ENCODE measurements at regions not wholly inside any gene's neighbourhood (a gene's known extent, or its start where the extent isn't known, plus 50 kb on each side); places are given as distances from the start of the nearest gene placed in this dataset.
"Not testable (repeated sequence)": the region's sequence is repeated elsewhere in the genome, so short reads cannot be mapped to it uniquely, and the experiment has no call there.

DNA sequence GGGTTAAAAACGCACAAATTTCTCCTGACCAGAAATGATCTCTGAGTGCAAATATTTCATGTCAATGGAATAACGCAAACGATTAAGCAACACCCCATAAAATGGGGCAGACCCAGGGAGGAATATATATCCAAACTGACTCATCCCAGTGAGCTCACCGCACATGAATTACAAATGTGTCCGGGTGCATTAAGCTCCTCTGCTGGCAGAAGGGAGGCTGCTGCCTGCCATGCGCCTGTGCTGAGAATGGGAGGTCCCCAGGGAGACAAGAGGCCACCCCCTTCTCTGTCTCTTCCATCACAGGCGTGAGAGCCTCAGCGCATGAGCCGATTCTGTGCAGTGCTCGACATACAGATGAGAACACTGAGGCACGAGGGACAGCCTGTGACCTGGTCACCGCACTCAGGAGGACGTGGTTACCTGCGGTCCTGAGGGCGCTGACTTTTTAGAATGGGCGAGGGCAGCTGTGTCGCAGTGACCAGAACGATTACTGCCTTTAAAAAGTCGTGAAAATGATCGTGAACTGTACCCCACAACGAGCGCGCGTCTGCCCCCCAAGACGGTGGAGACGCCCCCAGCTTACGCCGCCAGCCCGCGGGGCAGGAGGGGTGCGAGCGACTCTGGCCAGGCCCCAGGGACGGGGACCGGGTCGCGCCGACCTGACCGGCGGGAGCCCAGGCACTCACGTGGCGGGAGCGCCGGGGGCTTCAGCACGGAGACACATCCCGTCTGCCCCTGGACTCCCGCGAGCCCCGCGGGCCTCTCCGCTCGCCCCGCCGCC lies 188.5 kb downstream of the ADRA2C start:
- peak overlapping the region; percentile 54 for H3K4me3 ChIP-seq (ENCODE audit: extremely low read depth, insufficient read depth, low read length, poor library complexity, severe bottlenecking)
- H3K27ac ChIP-seq (ENCODE audit: low read depth, low read length, severe bottlenecking) = peak overlapping the region; percentile 82
- not testable (repeated sequence) for H3K36me3 ChIP-seq (ENCODE audit: control insufficient read depth, insufficient read depth, low read length); H3K9me3 ChIP-seq (ENCODE audit: control insufficient read depth, low read length); H3K4me1 ChIP-seq (ENCODE audit: control insufficient read depth, insufficient read depth, low read length, poor library complexity, severe bottlenecking)
- 1% methylated on average over 27 to 36 of the region's 53 CpGs for WGBS, 2 experiments (ENCODE audit: insufficient coverage in 2 of 2)

DNA sequence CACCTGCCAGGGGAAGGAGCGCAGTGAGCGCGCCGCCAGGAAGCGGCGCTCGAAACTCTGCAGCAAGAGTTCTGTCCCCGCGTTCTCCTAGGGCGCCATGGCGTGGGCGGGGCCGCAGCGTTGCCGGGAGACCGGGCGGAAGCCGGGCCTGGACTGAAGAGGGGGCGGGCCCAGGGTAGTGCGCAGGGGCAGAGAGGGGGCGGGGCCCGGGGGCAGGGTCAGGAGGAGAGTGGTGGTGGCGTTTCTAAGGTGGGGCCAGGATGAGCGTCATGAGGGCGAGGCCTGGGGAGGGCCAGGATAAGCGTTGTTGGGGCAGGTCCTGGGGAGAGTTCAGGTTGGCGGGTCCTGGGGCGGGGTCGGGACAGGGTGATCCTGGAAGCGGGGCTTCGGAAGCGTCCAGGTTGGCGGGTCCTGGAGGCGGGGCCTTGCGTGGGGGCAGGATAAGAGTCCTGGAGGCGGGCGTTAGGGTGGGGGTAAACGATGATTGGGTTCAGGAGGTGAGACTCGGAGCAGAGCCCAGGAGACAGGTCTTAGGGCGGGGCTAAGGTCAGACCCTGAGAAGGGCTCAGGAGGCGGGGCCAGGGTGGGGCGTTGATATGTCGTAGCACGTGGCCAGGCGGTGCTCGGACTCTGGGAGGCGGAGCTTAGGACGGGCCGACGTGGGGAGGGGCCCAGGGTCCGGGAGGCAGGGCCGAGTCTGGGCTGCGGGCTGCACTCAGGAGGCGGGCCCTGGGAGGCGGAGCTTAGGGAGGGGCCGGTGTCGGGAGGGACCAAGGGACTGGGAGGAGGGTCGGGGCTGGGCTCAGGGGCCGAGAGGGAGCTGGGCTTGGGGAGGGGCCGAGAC lies 189.4 kb downstream of the ADRA2C start:
- Histone ChIP-seq H3K4me3 (ENCODE audit: extremely low read depth, insufficient read depth, low read length, poor library complexity, severe bottlenecking) (peak overlapping the region; percentile 54), H3K27ac (ENCODE audit: low read depth, low read length, severe bottlenecking) (peak overlapping the region; percentile 82)
- H3K4me1 ChIP-seq (ENCODE audit: control insufficient read depth, insufficient read depth, low read length, poor library complexity, severe bottlenecking); H3K9me3 ChIP-seq (ENCODE audit: control insufficient read depth, low read length); H3K36me3 ChIP-seq (ENCODE audit: control insufficient read depth, insufficient read depth, low read length): not testable (repeated sequence)
- WGBS, 2 experiments (ENCODE audit: insufficient coverage in 2 of 2) = 0% methylated on average over 24 to 25 of the region's 60 CpGs

DNA sequence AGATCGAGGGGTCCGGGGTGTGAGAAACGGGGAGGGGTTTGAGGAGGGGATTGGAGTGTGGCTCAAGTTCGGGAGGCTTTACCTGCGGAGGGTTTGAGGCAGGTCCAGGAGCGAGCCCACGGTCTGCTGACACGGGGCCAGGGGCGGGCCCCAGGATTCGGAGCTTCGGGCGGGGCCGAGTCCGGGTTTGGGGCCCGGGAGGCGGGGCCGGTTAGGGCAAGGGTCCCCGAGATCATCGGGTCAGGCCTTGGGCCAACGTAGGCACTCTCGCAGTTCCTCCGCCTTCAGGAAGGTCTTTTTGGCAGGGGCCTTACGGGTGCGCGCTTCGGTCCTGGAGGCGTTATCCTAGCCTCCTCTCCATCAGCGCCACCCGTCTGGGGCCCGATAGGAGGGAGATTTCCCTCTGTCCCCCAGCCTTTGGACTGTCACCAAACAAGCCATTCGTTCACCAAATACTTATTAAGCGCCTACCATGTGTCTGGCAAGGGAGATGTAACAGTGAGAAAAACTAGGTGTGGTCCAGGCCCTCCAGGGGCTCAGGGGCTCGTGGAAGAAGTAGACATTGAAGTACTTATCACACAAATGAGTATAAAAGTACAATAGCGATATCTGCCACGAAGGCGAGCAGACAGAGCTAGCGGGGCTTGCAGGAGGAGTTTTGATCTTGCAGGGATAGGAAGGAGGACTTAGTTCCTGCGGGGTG lies 190.1 kb downstream of the ADRA2C start:
- H3K36me3 ChIP-seq (ENCODE audit: control insufficient read depth, insufficient read depth, low read length); H3K4me1 ChIP-seq (ENCODE audit: control insufficient read depth, insufficient read depth, low read length, poor library complexity, severe bottlenecking); H3K9me3 ChIP-seq (ENCODE audit: control insufficient read depth, low read length); H3K27ac ChIP-seq (ENCODE audit: low read depth, low read length, severe bottlenecking): not testable (repeated sequence)
- peak overlapping the region; percentile 36 for H3K4me3 ChIP-seq (ENCODE audit: extremely low read depth, insufficient read depth, low read length, poor library complexity, severe bottlenecking)
- WGBS, 2 experiments (ENCODE audit: insufficient coverage in 2 of 2) = 29 to 33% methylated on average over 10 to 12 of the region's 38 CpGs

DNA sequence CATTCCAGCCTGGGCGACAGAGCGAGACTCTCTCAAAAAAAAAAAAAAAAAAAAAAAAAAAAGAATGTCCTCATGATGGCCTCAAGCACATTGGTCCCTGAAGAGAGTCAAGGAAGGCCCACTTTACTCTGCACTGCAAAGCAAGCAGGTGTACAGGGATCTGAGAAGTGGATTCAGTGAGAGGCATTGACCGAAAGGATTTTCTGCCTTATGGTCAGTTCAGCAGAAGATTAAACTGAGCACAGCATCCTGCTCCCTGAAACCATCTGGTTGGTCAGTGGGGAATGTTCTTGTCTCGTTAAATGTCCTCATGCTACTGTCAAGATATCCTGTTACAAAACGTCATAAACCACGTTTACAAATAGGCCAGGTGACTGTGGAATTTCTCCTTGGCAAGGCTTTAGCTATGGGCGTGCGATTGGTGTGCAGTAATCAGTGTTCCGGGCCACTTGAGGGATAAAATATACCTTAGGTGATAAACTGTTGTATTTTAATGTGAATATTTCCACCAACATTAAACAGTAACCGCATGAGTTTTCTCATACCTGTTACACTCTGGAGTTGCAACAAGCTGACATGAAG lies 195.0 kb downstream of the ADRA2C start:
- H3K9me3 ChIP-seq (ENCODE audit: control insufficient read depth, low read length); H3K4me3 ChIP-seq (ENCODE audit: extremely low read depth, insufficient read depth, low read length, poor library complexity, severe bottlenecking); H3K4me1 ChIP-seq (ENCODE audit: control insufficient read depth, insufficient read depth, low read length, poor library complexity, severe bottlenecking); H3K36me3 ChIP-seq (ENCODE audit: control insufficient read depth, insufficient read depth, low read length); H3K27ac ChIP-seq (ENCODE audit: low read depth, low read length, severe bottlenecking): not testable (repeated sequence)
- 96 to 97% methylated on average over 4 to 5 of the region's 10 CpGs for WGBS, 2 experiments (ENCODE audit: insufficient coverage in 2 of 2)

DNA sequence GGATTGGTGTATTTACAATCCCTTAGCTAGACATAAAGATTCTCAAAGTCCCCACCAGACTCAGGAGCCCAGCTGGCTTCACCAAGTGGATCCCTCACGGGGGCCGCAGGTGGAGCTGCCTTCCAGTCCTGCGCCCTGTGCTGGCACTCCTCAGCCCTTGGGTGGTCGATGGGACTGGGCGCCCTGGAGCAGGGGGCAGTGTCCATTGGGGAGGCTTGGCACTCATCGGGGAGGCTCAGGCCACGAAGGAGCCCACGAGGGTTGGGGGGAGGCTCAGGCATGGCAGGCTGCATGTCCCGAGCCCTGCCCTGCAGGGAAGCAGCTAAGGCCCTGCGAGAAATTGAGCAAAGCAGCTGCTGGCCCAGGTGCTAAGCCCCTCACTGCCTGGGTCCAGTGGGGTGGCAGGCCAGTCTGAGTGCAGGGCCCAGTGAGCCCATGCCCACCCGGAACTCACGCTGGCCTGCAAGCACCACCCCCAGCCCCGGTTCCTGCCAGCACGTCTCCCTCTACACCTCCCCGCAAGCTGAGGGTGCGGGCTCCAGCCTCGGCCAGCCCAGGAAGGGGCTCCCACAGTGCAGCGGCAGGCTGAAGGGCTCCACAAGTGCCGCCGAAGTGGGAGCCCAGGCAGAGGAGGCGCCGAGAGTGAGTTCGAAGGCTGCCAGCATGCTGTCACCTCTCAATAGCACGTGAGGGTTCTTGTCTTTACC lies 198.5 kb downstream of the ADRA2C start:
- 91 to 95% methylated on average over 20 to 21 of the region's 24 CpGs for WGBS, 2 experiments (ENCODE audit: insufficient coverage in 2 of 2)

DNA sequence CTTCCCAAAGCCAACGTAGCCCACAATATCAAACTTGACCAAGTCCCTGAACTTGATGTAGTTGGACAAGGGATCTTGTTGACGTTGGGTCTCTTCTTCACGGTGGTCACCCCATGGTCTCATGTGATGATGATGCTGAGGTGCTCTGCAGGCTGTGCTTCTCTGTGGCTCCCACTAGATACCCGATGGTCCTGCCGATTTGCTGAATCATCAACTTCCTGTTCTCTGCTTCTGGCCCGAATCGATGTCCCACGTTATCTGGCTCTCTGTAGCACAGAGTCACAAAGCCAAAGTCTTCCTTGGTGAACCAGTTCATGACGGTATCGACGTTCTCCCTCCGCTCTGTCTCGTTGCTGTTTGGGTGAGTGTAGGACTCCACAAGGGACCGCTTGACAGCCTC lies 201.0 kb downstream of the ADRA2C start:
- not testable (repeated sequence) for H3K9me3 ChIP-seq (ENCODE audit: control insufficient read depth, low read length); H3K4me1 ChIP-seq (ENCODE audit: control insufficient read depth, insufficient read depth, low read length, poor library complexity, severe bottlenecking); H3K36me3 ChIP-seq (ENCODE audit: control insufficient read depth, insufficient read depth, low read length); H3K27ac ChIP-seq (ENCODE audit: low read depth, low read length, severe bottlenecking); H3K4me3 ChIP-seq (ENCODE audit: extremely low read depth, insufficient read depth, low read length, poor library complexity, severe bottlenecking)
- WGBS, 2 experiments (ENCODE audit: insufficient coverage in 2 of 2) = 93 to 97% methylated on average over 3 to 5 of the region's 14 CpGs

More for the DNA sequence above, 198.5 kb downstream of the ADRA2C start:
- not testable (repeated sequence) for H3K4me1 ChIP-seq (ENCODE audit: control insufficient read depth, insufficient read depth, low read length, poor library complexity, severe bottlenecking); H3K4me3 ChIP-seq (ENCODE audit: extremely low read depth, insufficient read depth, low read length, poor library complexity, severe bottlenecking); H3K27ac ChIP-seq (ENCODE audit: low read depth, low read length, severe bottlenecking); H3K9me3 ChIP-seq (ENCODE audit: control insufficient read depth, low read length); H3K36me3 ChIP-seq (ENCODE audit: control insufficient read depth, insufficient read depth, low read length)

DNA sequence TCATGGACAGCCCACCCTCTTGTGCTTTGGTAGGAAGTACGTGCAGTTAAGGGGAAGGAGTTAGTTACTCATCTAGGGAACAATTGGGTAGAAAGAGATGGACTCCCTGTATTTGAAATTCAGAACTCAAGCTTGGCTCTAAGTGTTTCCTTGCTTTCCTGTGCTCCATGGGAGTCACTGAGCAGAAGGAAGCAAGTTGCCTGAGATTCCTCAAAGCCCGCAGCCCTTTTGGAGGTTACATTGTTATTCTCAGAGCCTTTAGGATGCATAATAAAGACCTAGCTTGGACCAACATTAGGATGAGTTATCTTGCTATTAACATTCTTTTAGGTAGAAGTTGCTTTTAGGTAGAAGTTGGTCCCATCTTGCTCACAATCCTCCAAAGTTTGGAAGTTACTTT lies 206.4 kb downstream of the ADRA2C start:
- H3K9me3 ChIP-seq (ENCODE audit: control insufficient read depth, low read length); H3K4me1 ChIP-seq (ENCODE audit: control insufficient read depth, insufficient read depth, low read length, poor library complexity, severe bottlenecking); H3K27ac ChIP-seq (ENCODE audit: low read depth, low read length, severe bottlenecking); H3K4me3 ChIP-seq (ENCODE audit: extremely low read depth, insufficient read depth, low read length, poor library complexity, severe bottlenecking); H3K36me3 ChIP-seq (ENCODE audit: control insufficient read depth, insufficient read depth, low read length): not testable (repeated sequence)
- WGBS, 2 experiments (ENCODE audit: insufficient coverage in 2 of 2) = 20 to 38% methylated on average over 1 of the region's 2 CpGs

DNA sequence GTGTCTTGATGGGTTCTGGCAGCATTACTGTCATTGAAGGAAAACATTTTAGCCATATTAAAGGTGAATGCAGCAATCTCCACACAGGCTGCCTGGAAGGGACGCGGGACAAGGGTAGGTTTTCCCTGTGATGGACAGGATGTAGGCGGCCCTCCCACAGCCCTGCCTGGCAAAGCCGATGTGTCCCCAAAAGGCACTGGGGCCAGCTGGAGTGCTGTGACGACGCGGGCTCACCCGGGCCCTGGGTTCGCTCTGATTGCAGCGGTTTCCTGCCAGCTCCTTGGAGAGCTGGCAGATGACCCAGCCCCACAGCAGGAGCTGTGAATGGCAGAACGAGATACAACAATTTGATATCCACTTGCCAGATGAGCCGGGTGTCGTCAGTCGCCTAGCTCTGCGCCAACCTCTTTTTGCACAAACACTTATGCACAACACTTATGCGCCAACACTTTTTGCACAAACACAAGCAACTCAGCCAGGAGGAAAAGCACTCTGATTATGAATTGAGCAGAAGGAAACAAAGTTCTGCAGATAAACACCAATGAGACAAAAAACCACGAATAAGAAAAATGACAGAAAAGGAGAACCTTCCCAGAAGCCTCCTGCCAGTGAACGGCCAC lies 207.5 kb downstream of the ADRA2C start:
- not testable (repeated sequence) for H3K9me3 ChIP-seq (ENCODE audit: control insufficient read depth, low read length); H3K27ac ChIP-seq (ENCODE audit: low read depth, low read length, severe bottlenecking); H3K36me3 ChIP-seq (ENCODE audit: control insufficient read depth, insufficient read depth, low read length); H3K4me3 ChIP-seq (ENCODE audit: extremely low read depth, insufficient read depth, low read length, poor library complexity, severe bottlenecking); H3K4me1 ChIP-seq (ENCODE audit: control insufficient read depth, insufficient read depth, low read length, poor library complexity, severe bottlenecking)
- WGBS, 2 experiments (ENCODE audit: insufficient coverage in 2 of 2) = 90 to 92% methylated on average over 9 to 10 of the region's 18 CpGs

DNA sequence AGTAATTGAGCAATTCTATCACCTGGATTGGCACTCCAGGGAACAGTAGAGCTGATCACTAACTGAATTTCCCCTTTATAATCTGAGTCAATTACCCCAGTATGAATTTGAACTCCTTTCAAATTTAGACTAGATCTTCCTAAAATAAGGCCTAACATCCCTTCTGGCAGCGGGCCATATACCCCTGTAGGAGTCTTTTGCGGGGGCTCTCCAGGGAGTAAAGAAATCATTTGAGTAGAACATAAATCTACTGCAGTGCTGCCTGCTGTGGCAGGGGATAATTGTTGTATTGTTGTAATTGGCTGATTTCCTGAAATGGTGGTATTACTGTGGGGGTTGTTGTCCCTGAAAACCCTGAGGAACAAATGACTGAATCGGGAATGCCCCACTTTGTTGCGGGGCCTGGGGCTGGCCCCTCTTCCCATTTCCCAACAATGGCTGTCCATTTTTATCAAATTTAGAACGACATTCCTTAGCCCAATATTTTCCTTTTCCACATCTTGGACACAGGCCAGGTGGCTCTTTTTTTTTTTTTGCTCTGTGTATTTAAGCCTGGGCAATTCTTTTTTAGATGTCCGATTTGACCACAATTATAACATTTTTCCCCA lies 217.4 kb downstream of the ADRA2C start:
- H3K4me1 ChIP-seq (ENCODE audit: control insufficient read depth, insufficient read depth, low read length, poor library complexity, severe bottlenecking); H3K4me3 ChIP-seq (ENCODE audit: extremely low read depth, insufficient read depth, low read length, poor library complexity, severe bottlenecking); H3K9me3 ChIP-seq (ENCODE audit: control insufficient read depth, low read length); H3K36me3 ChIP-seq (ENCODE audit: control insufficient read depth, insufficient read depth, low read length); H3K27ac ChIP-seq (ENCODE audit: low read depth, low read length, severe bottlenecking): not testable (repeated sequence)
- WGBS, 2 experiments (ENCODE audit: insufficient coverage in 2 of 2) = no CpG with 5 or more reads among the region's 6 CpGs
